DND-41 (cell line): ENCODE measurements at regions not wholly inside any gene's neighbourhood (a gene's known extent, or its start where the extent isn't known, plus 50 kb on each side); places are given as distances from the start of the nearest gene placed in this dataset.

Experiments
- CTCF ChIP-seq: IDR thresholded peaks from 2 replicates; pipeline ENCODE4 v1.5.1; 2012; ENCODE audit warnings: borderline replicate concordance, low read length, moderate library complexity, mild to moderate bottlenecking; ENCODE audit not compliant: poor library complexity, severe bottlenecking; ENCODE audit errors: extremely low read depth
- EZH2 ChIP-seq: IDR thresholded peaks from 3 replicates; pipeline ENCODE4 v1.6.1; 2012; ENCODE audit warnings: borderline replicate concordance, low read depth, mild to moderate bottlenecking, moderate library complexity, low read length, inconsistent platforms; ENCODE audit not compliant: severe bottlenecking

GRCh38 chr5:91562922-91563321 is 179.8 kb upstream of the ARRDC3 start:
- TF ChIP-seq CTCF (no peak), EZH2 (no peak)
